ENCODE measurements at regions not wholly inside any gene's neighbourhood (a gene's known extent, or its start where the extent isn't known, plus 50 kb on each side); places are given as distances from the start of the nearest gene placed in this dataset.

DNA sequence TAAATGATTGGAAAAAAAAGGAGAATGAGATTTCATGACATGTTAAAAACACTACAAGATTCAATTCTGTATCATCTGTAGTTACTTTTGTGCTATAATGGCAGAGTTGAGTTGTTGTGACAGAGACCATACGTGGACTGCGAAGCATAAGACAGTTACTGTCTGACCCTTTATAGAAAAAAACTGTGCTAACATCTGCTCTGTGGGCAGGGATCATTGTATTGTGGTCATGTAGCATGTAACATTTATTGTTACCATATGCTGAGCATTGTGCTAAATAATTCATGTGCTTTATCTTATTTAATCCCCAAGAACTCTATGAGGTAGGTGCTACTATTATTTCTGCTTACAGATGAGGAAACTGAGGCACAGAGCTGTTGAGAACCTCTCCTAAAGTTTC is 147.3 kb upstream of the HMHB1 start:
- TF ChIP-seq POLR2A (IDR thresholded peaks at IDR 0.05) (no peak), CTCF (IDR thresholded peaks at IDR 0.05) (no peak)
